ENCODE measurements at regions not wholly inside any gene's neighbourhood (a gene's known extent, or its start where the extent isn't known, plus 50 kb on each side); places are given as distances from the start of the nearest gene placed in this dataset.
"Not testable (repeated sequence)": the region's sequence is repeated elsewhere in the genome, so short reads cannot be mapped to it uniquely, and the experiment has no call there.

DNA sequence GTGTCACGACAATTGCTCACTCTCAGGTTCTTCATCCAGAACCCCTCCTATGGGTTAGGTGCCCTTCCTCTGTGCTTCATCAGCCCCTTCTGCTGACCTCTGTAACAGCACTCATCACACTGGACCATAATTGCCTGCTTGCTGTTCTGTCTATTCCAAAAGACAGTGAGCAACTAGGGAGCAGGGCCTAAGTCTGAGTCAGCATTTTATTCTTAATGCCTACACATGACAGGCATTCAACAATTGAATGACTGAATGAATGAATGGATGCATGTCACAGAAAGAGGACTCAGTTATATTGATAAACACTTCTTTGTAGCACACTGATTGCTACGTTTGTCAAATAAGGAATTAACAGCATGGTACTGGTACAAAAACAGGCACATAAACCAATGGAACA, 317.0 kb downstream of the ZIC3 start:
- no peak for DNase-seq (ENCODE audit: low read depth)

DNA sequence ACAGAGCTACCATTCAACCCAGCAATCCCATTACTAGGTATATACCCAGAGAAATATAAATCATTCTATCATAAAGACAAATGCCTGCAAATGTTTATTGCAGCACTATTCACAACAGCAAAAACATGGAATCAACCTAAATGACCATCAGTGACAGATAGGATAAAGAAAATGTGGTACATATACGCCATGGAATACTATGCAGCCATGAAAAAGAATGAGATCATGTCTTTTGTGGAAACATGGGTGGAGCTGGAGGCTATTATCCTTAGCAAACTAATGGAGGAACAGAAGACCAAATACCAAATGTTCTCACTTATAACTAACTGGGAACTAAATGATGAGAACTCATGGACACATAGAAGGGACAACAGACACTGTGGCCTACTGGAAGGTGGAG, 318.9 kb downstream of the ZIC3 start:
- DNase-seq (ENCODE audit: low read depth) = not testable (repeated sequence)

DNA sequence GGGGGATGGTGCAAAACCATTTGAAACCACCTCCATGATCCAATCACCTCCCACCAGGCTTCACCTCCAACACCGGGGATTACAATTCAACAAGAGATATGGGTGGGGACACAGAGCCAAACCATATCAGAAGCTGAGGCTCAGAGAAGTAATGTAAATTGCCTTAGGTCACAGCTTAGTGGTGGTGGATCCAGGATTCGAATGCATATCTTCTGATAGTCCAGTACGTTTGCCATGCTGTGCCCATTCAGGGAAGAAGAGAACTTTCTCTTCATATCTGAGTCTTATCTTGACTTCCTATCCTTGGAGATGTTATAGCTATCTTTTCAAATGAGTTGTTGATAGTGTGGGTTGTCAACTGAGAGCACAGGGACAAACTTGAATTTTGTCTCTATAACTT, 325.5 kb downstream of the ZIC3 start:
- no peak for DNase-seq (ENCODE audit: low read depth)

DNA sequence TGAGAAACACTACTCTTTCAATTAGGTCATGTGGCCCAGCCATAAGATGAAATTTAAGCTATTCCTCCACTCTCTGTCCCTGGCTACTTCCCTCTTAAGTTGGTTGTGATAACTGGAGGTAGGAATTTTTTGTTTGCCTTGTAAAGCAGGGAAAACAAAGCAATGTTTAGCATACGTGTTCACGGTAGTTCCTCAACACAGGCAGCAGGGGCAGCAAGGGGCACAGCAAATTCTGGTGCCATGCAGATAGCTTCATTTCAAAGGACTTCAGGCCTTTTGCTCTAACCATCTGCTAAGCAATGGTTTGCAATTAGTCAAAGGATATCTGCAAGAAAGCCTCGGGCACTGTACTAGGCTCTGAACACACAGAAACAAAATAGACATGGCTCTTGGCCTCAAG, 330.2 kb downstream of the ZIC3 start:
- no peak for DNase-seq (ENCODE audit: low read depth)

DNA sequence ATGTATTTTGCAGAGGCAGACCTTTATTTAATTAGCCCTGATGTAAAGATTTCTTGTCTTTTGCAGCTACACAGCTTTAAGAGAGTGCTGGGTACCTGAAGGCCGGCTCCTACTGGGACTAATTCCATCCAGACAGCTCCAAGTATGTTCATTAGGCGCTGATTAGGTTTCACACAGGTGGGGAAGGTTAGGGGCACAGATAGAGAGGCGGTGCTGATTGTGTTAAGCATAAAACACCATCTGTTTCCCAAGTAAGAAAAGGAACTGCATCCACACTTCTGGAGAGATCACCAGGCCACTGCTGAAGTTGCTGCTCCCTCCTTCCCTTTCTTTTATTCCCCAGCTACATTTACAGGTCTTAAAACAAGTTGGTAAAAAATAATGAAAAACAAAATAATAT, 349.5 kb downstream of the ZIC3 start:
- DNase-seq (ENCODE audit: low read depth) = no peak

DNA sequence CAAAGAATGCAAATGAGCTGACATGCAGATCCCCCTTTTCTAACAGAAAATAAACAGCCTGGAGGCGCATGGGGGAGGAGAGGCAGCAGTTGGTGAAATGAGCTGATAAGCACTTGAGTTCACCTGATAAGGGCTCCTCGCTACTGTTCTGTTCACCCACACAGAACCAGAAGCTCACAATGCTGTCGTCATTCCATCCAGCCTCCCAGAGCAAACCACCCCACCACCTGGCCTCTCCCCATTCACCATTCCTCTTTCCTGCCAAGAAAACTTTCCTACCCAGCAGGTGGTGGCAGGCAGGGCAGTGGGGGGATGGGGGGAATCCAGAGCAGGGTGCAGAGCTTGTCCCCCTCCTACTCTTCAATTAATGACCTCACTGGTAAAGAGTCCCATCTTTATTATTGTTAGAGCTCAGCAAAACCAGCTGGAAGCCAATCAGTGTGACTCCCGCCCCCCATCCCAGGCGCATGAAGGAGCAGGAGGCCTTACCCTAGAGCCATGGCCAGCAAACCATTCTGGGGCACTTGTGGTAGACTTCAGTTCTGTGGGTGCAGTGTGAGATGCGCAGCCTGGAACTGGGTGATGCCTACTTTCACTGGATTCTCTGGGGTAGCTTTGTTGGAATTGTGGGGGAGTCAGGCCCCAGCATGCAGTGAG, 350.3 kb downstream of the ZIC3 start:
- DNase-seq (ENCODE audit: low read depth) = no peak

DNA sequence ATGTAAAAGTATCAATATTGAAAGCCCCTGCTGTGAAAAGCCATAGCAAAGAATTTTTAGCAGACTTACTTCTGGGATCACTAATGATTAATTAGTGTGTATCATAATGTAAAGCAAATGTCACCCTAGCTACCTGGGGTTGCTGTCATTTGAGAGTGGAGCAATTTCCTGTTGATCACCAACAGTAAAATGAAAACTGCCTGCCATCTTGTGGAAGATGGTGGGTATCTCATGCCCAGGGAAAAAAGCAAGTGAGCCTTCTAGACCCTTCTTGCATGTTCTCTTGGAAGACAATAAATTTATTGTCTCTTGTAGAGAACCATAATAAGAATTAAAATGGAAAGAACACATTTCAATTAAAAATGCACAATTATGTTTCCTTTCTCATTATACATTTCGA, 360.2 kb downstream of the ZIC3 start:
- DNase-seq (ENCODE audit: low read depth) = no peak

DNA sequence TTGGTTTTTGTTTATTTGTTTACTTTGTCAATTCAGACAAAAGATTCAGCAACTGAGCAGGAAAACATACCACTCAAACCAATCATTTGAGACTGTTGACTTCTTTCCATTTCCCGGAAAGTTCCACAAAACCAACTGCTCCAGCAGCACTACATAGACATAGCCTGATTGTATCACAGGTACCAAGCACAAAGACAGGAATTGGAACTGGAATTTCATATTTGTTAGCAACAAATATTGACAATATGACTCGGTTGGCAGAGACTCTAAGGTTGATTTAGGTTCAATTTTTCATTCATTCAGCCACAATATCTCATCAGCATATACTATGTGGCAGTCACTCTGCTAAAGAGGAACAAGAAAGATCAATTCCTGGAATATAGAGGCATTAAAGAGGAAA, 364.0 kb downstream of the ZIC3 start:
- DNase-seq (ENCODE audit: low read depth) = no peak

DNA sequence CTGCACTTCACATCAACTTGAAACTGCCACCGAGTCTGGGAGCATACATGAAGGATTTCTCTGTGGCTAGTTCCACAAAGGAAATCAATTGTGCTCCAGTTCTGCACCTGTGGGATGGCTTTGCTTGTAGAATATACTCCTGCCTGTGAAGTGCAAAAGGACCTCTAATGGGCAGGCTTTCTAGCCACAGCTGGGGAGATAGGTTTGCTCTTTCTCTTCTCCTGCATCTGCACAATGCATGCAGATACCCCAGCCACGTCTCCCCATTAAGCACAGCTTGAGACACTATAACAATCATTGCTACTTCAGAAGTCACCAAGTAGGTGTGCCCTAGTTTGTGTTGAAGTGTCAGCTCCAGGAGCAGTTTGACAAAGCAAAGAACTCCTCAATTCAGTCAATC, 364.6 kb downstream of the ZIC3 start:
- no peak for DNase-seq (ENCODE audit: low read depth)

DNA sequence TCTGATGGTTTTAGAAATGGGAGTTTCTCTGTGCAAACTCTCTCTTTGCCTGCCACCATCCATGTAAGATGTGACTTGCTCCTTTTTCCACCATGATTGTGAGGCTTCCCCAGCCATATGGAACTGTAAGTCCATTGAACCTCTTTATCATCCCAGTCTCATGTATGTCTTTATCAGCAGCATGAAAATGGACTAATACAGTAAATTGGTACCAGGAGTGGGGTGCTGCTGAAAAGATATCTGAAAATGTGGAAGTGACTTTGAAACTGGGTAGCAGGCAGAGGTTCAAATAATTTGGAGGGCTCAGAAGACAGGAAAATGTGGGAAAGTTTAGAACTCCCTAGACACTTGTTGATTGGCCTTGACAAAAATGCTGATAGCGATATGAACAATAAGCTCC, 368.3 kb downstream of the ZIC3 start:
- DNase-seq (ENCODE audit: low read depth) = not testable (repeated sequence)

DNA sequence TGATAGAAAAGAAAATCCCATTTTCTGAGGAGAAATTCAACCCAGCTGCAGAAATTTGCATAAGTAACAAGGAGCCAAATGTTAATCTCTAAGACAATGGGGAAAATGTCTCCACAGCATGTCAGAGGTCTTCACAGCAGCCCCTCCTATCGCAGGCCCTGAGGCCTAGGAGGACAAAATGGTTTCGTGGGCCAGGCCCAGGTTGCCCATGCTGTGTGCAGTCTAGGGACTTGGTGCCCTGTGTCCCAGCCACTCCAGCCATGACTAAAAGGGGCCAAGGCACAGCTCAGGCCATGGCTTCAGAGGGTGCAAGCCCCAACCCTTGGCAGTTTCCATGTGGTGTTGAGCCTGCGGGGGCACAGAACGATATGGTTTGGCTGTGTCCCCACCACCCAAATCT, 369.0 kb downstream of the ZIC3 start:
- not testable (repeated sequence) for DNase-seq (ENCODE audit: low read depth)

DNA sequence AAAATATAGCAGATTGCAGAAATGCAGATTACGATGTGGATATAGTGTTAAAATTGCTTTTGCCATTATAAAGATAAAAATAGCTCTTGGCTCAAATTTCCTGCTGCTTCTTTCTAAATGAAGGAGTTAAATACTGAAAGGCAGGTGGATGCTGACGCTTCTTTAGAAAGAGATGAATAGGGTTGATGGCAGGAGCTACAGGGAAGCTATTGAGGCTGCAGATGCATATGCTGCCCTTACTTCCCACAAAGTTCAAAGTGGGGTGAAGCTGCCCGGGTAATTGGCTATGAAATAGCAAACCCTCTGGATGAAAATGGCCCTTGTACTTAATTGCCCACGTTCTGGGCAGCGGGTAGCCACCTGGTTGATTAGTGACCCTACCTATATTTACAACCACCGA, 379.5 kb downstream of the ZIC3 start:
- DNase-seq (ENCODE audit: low read depth) = no peak

DNA sequence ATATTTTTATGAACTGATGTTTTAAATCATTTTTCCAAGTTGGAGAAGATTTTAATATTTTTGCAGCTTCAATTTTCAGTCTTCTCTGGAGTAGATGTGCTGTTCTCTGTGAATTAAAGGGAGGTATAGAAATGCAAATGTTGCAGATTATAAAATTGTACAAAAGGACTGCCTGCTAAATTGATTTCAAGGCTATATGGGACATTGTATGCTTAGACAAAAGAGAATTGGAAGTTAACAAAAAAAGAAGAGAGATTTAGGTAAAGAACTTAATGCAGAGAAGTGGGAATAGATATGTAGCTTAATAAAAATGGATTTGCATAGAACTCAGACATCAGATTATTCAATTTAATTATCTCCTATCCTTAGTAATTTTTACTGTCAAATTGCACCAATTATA, 403.3 kb downstream of the ZIC3 start:
- no peak for DNase-seq (ENCODE audit: low read depth)

DNA sequence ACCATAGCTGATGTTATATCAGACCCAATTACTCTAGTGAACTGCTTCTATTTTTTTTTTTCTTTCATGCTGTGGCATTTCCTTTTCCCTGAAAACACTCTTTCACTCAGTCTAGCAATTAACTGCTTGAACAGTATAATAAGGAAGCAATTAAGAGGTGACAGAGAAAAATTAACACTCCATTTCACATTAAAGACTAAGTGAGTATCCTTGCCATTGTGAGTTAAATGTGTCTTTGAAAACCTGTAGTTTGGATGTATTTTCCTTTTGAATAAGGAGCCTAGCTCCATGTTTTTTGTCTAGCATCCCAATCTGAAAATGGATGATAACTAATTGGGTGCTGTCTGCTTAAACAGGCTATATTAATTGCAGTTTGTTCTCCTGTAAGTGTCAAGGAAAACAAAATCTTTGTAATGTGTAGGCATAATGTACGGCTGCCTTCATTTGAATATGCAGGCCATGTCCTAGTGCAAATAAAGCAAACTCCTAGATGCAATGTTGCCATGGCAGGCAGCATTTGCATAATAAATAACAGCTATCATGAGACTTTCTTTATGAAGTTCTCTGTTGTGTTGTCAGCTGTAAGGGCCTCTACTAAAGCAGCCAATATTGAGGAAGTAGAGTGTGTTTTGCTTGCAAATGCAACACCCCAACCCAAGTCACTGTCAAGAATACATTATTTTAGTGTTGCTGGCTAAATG, 416.7 kb downstream of the ZIC3 start:
- no peak for DNase-seq (ENCODE audit: low read depth)

DNA sequence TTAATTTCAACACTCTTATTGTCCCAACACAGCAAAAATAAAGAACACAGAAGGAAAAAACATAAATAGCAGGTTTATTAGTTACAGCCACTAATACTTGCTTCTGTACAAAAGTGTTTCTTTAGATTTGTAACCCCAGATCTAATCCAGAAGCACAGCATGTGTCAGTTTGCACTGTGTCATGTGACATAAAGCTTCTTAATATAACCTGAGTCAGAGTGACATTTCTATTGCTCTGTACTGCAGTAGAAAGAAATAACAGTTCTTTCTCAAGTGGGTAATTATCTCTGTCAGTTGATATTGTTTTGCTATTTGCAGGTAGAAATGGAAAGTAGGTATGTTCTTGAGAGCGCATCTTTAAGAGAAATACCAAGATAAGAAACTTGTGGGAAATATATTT, 422.5 kb downstream of the ZIC3 start:
- DNase-seq (ENCODE audit: low read depth) = no peak

DNA sequence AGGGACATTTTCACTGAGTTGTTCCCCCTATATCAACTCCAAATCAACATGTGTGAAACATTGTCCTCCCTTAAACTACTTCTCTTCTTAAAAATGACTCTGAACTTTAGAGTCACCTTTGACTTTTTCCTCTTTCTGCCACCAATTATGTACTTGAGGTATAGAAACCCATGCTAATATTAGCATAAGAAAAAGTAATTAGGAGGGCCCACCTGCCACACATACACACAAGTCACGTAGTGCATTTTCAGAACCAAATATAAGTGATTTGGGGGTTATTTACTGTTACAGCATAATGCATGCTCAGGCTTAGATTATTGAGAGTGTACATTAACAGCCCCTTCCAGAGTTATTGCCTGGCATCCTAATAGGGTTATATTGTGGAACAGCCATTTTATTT, 432.7 kb downstream of the ZIC3 start:
- no peak for DNase-seq (ENCODE audit: low read depth)

DNA sequence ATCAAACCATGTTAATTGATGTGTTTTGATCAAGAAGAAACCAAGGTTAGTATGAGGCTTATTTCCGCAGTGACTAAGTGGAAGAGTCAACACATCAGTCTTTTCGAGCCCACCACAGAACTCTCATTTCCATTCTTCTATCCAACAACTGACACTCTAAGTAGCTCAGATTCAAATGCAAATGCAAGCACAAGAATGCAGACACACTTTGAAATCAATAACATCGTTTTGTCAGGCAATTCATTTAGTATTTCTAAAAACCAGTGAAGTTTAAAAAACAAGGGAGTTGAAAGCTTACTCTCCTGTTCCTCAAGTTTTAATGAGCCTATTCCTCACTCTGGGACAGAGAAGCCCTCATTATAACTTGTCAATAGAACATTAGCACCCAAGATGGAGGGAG, 433.1 kb downstream of the ZIC3 start:
- DNase-seq (ENCODE audit: low read depth) = no peak

DNA sequence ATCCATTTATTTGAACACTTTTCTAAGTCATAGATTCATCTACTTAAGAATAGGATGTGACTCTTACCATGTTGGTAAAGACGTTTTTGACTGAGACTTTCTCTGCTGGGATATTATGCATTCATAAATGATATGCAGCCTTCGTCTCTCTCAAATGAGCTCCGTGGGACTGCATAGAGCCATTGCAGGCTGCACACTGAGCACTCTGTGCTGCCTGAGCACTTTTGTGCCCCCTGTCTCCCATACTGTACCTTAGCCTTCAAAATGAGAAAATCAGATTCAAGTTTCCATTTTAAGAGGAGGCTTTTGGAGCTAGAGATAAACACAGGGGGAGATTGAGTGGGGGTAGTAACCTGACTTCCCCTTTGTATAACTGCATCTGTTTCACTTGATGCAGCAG, 433.6 kb downstream of the ZIC3 start:
- DNase-seq (ENCODE audit: low read depth) = no peak

DNA sequence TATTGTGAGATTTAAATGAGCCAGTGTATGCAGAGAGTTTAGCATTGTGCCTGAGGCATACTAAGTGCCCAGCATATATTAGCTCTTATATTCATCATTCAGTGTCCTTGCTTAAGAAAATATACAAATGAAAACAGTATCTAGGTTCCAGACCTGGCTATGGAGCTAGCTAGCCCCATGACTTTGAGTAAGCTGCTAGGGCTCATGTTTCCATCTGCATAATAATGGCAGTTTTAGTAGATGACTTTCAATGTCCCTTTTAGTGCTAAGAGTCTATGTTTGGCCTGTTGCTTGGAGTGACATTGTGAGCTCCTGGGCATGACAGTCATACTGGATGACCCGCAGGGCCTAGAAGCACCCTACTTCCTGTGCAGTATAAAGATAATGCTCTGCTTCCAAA, 435.3 kb downstream of the ZIC3 start:
- no peak for DNase-seq (ENCODE audit: low read depth)

DNA sequence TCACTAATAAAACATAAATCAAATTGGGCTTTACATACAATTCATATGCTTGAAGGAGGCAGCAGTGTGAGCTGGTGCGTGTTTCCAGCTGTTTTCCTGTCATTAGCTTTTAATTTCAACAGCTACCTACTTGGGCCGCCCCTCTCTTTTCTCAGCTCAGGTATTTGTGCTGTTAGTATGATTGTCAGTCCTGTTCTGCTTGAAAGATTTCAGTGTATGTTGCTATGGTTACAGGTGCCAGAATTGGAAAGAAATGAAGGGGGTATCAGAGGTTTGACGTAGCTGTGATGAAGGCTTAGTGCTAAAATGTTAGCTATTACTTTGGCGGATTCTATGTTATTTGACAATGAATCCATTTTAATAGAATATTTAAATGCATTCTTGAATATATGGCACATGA, 440.3 kb downstream of the ZIC3 start:
- no peak for DNase-seq (ENCODE audit: low read depth)

DNA sequence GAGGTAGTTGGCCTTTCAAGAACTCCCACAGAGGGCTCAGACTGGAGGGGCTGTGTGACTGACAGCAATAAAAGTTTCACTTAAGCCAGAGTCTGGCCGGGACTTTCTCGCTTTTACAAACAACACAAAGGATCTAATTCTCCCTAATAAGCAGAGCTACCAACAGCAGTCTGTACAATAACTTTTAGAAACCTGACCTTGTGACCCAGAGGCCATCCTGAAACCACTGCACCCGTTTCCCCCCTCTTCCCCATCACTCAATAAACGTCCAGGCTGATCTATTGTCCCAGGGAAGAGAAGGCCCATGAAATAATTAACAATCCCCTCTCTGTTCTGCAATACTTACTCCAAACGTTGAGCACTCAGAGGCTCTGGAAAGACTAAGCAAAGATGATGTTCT, 442.4 kb downstream of the ZIC3 start:
- no peak for DNase-seq (ENCODE audit: low read depth)

DNA sequence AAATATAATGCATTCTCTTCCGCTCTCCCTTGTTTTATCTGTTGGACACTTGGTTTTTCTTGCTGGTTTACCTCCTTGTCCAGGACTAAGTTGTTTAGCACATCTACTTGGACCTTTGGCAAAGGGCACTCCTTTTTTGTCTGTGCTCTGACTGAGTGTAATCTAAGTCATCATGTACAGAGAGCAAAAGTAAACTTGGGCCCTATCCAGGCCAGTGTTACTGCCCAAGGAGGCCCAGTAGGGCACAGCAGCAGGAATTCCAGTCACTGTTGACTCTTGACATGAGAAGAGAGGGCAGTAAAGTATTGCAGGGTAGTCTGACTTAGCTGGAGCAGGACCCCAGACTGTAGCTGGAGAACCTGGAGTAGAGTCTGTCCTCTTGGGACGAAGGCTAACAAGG, 445.5 kb downstream of the ZIC3 start:
- no peak for DNase-seq (ENCODE audit: low read depth)

DNA sequence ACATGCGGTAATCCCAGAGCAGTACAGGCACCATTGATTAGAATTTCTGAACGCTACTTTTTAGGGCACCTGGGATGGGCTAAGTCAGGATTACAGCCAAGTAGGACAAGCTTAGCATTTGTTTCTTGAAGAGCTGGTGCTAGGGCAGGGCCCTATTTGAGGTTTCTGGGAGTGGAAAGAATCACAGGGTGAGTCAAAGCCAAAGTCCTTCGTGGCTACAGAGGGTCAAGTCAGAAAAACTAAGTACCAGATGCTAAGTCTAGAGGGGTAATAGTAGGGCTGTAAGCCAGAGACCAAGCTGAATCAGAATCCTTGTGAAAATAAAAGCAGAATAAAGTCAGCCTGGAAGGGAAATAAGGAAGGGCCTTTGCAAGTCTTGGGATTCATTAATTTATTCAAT, 448.6 kb downstream of the ZIC3 start:
- DNase-seq (ENCODE audit: low read depth) = no peak
